GM18502 (cell line): ENCODE measurements at regions not wholly inside any gene's neighbourhood (a gene's known extent, or its start where the extent isn't known, plus 50 kb on each side); places are given as distances from the start of the nearest gene placed in this dataset.

Experiments used
- ATAC-seq: cut with Tn5 transposase; IDR thresholded peaks from one replicate; pipeline ENCODE4 v1.9.1; 2021; ENCODE audit warnings: mild to moderate bottlenecking; ENCODE audit not compliant: unreplicated experiment, poor library complexity

DNA sequence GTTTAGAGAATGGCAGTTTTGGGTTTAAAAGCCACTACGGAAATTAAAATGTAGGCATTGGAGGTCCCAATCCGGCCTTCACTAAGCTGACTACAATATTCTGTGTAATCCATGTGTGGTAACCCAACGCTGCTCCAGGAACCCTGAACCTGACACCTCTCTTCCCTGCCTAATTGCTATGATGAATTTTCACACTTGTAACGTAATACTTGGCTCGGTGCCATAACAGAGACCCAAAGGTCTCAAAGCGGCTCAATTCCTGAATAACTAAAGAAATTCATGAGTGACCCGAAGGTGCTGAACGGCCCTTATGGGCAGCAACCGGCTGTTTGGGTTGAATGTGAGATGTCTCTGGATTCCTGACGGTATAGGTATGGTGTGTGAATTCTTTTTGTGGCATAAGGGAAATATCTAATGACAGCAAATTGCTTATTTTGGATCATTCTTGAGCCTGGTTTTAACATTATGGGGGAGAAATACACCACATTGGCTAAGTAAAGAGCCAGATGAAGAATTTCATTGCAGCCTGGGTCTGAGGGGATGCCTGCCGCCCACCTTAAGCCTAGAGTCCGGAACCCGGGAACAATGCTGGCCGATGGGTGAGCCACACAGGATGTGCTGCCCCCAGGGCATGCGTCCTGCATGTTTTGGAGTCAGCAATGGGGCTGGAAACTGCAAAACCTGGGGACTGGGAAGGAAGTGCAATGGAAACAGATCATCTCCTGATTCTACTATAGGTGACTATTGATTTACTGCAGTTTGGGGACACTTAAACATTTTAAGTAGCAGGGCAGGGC lies 69.7 kb upstream of the FZD8 start:
- no peak for ATAC-seq

DNA sequence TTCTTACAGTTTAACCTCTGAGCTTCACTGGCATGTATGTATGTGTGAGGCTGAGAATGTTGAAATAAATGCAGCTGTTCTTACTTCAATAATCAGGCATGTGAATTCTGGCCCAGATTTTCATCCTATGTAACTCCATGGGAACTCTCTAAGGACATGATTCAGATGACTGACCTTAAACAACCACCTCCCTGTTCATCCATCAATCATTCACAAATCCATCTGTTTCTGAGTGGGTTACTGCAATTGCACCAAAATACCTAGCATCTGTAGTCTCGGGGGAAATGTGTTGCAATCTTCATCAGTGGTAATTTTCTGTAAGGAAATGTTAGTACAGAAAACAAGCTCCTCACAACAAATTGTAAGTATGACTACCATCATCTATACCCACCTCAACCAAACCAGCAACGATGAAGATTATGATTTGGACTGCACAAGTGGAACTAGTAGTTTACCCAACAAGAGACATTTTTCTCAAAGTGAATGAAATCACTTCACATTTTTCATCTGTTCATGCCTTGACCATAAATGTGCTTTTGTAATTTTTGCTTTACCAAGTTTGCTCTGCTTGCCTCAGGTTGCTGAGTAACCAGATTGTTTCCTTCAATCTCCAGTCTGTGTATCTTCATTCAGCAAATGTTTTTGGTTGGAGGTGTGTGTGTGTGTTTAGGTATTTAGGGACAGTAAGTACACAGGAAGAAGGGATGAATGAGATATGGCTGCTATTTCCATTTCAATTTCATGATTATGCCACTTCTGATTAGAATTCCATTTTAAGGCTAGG lies 65.7 kb upstream of the FZD8 start:
- no peak for ATAC-seq

GRCh38 chr10:35706959-35707358 lies 64.9 kb upstream of the FZD8 start:
- ATAC-seq: no peak

- ATAC-seq: no peak
Observed at GRCh38 chr10:35705671-35706070, 63.6 kb upstream of the FZD8 start.

DNA sequence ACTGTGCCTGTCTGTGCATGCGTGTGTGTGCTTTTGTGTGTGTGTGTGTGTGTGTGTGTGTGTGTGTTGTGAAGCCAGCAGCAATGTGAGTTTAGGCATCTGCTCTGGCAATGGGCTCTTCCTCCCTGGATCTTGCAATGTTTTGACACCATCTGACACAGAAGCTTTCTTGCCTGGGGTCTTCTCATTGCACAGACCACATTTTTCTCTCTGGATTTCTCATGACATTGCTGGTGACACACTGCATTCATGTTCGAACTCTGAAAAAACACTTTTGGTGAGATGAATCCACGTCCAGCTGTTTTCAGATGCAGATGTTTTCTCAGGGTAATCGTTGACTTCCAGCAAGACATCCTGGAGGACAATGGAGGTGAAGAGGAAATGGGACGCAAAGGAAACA lies 63.0 kb upstream of the FZD8 start:
- ATAC-seq: no peak

- no peak for ATAC-seq
Observed at GRCh38 chr10:35704401-35704800, 62.3 kb upstream of the FZD8 start.

DNA sequence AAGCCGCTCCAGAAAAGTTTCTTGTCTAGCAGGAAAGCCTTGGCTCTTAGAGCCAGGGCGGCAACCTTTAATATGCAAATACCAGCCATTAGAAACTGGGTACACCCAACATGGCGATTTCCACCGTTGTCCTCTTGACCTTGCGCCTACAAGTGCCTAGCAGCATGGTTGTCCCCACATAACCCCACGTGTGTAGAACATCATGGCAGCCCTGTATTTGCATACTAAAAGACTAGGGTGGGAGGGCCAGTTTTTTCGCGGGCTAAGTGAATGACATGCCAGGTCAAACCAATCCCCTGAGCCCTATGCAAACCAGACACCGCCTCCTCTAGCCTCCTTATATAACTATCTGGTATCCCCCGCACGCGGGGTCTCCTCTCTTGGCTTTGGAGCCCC lies 58.4 kb upstream of the FZD8 start:
- ATAC-seq: no peak

- ATAC-seq: no peak
Observed at GRCh38 chr10:35699848-35700486, 57.9 kb upstream of the FZD8 start.

DNA sequence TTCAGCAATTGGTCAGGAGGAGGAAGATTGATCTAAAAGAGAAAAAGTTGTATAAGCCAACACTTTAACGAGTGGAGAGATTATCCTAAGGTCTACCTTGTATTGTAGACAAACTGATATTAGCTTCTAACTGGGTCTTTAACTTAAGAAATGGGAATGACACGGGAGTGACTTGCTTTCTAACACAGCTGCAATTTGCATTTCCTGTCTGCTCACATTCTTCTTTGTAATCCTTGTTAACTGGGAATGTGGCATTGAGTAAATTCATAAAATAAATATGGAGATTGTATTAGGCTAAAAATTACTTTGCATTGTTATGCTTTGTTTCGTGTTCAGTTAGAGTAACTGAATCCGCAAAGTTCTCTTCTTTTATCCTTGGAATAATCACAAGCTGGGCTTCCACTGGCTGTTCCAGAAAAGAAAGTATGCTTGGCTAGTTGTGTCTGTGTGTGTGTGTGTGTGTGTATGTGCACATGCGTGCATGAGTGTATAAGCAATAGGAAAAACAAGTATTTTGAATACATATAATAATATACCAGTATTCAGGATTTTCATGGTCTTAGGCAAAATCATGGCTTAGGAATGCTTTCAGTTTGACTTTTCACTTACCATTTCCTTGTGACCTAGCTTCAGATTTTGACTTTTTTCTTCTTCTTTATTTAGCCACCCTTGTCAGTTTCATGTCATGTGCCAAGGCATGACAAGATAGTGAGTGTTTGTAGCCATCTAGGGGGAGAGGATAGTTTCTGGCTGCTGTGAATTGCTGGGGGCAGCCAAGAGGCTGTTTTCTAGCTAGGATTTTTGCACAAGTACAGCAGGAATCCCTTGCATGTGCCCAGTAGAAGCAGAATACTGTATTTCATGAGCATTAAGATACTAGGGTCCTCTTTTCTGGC lies 54.5 kb upstream of the FZD8 start:
- ATAC-seq: no peak

- ATAC-seq: no peak
Observed at GRCh38 chr10:35693800-35694199, 51.7 kb upstream of the FZD8 start.
